ENCODE measurements at regions not wholly inside any gene's neighbourhood (a gene's known extent, or its start where the extent isn't known, plus 50 kb on each side); places are given as distances from the start of the nearest gene placed in this dataset.

GRCh38 chr3:150210461-150211110 is 197.5 kb upstream of the TSC22D2 start:
- TF ChIP-seq POLR2A (IDR thresholded peaks at IDR 0.05; ENCODE audit: low read depth, low read length) (no peak), POLR2AphosphoS5 (IDR thresholded peaks at IDR 0.05; ENCODE audit: low read depth, low read length) (no peak)

All from GM12892 (cell line).